ENCODE measurements at regions not wholly inside any gene's neighbourhood (a gene's known extent, or its start where the extent isn't known, plus 50 kb on each side); places are given as distances from the start of the nearest gene placed in this dataset.
"Not testable (repeated sequence)": the region's sequence is repeated elsewhere in the genome, so short reads cannot be mapped to it uniquely, and the experiment has no call there.

DNA sequence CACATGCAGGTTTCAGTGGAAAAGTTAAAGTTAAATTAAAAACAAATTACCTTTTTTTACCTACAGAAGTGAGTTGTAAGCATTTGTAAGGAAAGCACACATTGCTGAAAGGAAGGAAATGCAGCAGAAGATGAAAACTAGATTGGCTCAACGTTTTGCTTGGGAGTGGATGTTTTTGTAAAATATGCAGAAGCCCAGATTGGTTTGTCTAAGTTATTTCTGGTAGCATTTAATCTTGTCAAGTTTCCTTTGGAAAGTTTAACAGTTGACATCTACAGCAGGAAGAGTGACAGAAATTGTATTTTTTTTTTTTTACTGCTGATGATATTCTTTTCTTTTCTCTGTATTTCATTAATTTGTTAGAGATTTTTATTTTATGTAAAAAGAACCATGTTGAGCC lies 315.1 kb upstream of the MON1B start:
- Histone ChIP-seq H4K20me1 (ENCODE audit: insufficient read depth, low read length) (no peaks in the 10 kb centered on the region), H3K9ac (ENCODE audit: low read length) (no peak overlapping the region), H3K36me3 (ENCODE audit: insufficient read depth, low read length) (no peaks in the 10 kb centered on the region), H3K4me2 (ENCODE audit: low read length) (no peak overlapping the region), H3K4me3 (ENCODE audit: insufficient read depth, low read depth, low read length) (no peak overlapping the region), H2AFZ (ENCODE audit: low read depth, low read length) (no peak overlapping the region), H3K4me1 (ENCODE audit: insufficient read depth, low read length) (no peaks in the 10 kb centered on the region), H3K79me2 (ENCODE audit: insufficient read depth, low read length) (no peaks in the 10 kb centered on the region), H3K9me3 (ENCODE audit: insufficient read depth, low read depth, low read length) (no peaks in the 10 kb centered on the region), H3K27ac (ENCODE audit: low read depth, low read length) (no peak overlapping the region), H3K27me3 (ENCODE audit: insufficient read depth, low read length) (no peaks in the 10 kb centered on the region)
- Mint-ChIP-seq H3K4me1 (ENCODE audit: low read depth, unreplicated experiment) (no peaks in the 10 kb centered on the region), H3K36me3 (ENCODE audit: low read depth, unreplicated experiment) (no peaks in the 10 kb centered on the region), H3K27me3 (ENCODE audit: low read depth, unreplicated experiment) (no peaks in the 10 kb centered on the region), H3K9me3 (ENCODE audit: unreplicated experiment) (no peaks in the 10 kb centered on the region), H3K27ac (ENCODE audit: unreplicated experiment) (no peak overlapping the region), H3K4me3 (ENCODE audit: unreplicated experiment) (no peak overlapping the region)
- DNase-seq (ENCODE audit: low read depth) (no peak), FAIRE-seq (no peak)
- TF ChIP-seq, protein P1, sequence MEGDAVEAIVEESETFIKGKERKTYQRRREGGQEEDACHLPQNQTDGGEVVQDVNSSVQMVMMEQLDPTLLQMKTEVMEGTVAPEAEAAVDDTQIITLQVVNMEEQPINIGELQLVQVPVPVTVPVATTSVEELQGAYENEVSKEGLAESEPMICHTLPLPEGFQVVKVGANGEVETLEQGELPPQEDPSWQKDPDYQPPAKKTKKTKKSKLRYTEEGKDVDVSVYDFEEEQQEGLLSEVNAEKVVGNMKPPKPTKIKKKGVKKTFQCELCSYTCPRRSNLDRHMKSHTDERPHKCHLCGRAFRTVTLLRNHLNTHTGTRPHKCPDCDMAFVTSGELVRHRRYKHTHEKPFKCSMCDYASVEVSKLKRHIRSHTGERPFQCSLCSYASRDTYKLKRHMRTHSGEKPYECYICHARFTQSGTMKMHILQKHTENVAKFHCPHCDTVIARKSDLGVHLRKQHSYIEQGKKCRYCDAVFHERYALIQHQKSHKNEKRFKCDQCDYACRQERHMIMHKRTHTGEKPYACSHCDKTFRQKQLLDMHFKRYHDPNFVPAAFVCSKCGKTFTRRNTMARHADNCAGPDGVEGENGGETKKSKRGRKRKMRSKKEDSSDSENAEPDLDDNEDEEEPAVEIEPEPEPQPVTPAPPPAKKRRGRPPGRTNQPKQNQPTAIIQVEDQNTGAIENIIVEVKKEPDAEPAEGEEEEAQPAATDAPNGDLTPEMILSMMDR (IDR thresholded peaks at IDR 0.05; ENCODE audit: insufficient read depth, low read depth, low read length): no peak
- TF ChIP-seq EZH2 (IDR thresholded peaks at IDR 0.05; ENCODE audit: insufficient read depth, low read length): no peak

GRCh38 chr16:76879420-76879819 lies 311.6 kb upstream of the MON1B start:
- Histone ChIP-seq H3K4me3 (ENCODE audit: insufficient read depth, low read depth, low read length) (no peak overlapping the region), H3K4me1 (ENCODE audit: insufficient read depth, low read length) (no peaks in the 10 kb centered on the region), H3K4me2 (ENCODE audit: low read length) (no peak overlapping the region), H3K27ac (ENCODE audit: low read depth, low read length) (no peak overlapping the region), H2AFZ (ENCODE audit: low read depth, low read length) (no peak overlapping the region), H3K36me3 (ENCODE audit: insufficient read depth, low read length) (no peaks in the 10 kb centered on the region), H3K9ac (ENCODE audit: low read length) (no peak overlapping the region), H3K79me2 (ENCODE audit: insufficient read depth, low read length) (no peaks in the 10 kb centered on the region), H3K27me3 (ENCODE audit: insufficient read depth, low read length) (no peaks in the 10 kb centered on the region), H3K9me3 (ENCODE audit: insufficient read depth, low read depth, low read length) (no peaks in the 10 kb centered on the region), H4K20me1 (ENCODE audit: insufficient read depth, low read length) (no peaks in the 10 kb centered on the region)
- DNase-seq (ENCODE audit: low read depth) (no peak), FAIRE-seq (no peak)
- no peaks in the 10 kb centered on the region for H3K4me1 Mint-ChIP-seq (ENCODE audit: low read depth, unreplicated experiment)
- no peaks in the 10 kb centered on the region for H3K36me3 Mint-ChIP-seq (ENCODE audit: low read depth, unreplicated experiment)
- H3K27me3 Mint-ChIP-seq (ENCODE audit: low read depth, unreplicated experiment): no peaks in the 10 kb centered on the region
- TF ChIP-seq, protein P1 (IDR thresholded peaks at IDR 0.05; ENCODE audit: insufficient read depth, low read depth, low read length): no peak
- TF ChIP-seq EZH2 (IDR thresholded peaks at IDR 0.05; ENCODE audit: insufficient read depth, low read length): no peak
- H3K9me3 Mint-ChIP-seq (ENCODE audit: unreplicated experiment): no peaks in the 10 kb centered on the region
- H3K27ac Mint-ChIP-seq (ENCODE audit: unreplicated experiment): no peak overlapping the region
- H3K4me3 Mint-ChIP-seq (ENCODE audit: unreplicated experiment): no peak overlapping the region

GRCh38 chr16:76880523-76880922 lies 310.5 kb upstream of the MON1B start:
- H2AFZ ChIP-seq (ENCODE audit: low read depth, low read length); H3K36me3 ChIP-seq (ENCODE audit: insufficient read depth, low read length); DNase-seq (ENCODE audit: low read depth); H3K9me3 ChIP-seq (ENCODE audit: insufficient read depth, low read depth, low read length); H3K4me1 Mint-ChIP-seq (ENCODE audit: low read depth, unreplicated experiment); H3K9me3 Mint-ChIP-seq (ENCODE audit: unreplicated experiment); H3K36me3 Mint-ChIP-seq (ENCODE audit: low read depth, unreplicated experiment); H3K27ac Mint-ChIP-seq (ENCODE audit: unreplicated experiment); H3K4me3 Mint-ChIP-seq (ENCODE audit: unreplicated experiment); H3K27me3 Mint-ChIP-seq (ENCODE audit: low read depth, unreplicated experiment); H3K4me3 ChIP-seq (ENCODE audit: insufficient read depth, low read depth, low read length); H3K4me1 ChIP-seq (ENCODE audit: insufficient read depth, low read length); H3K27ac ChIP-seq (ENCODE audit: low read depth, low read length); H3K4me2 ChIP-seq (ENCODE audit: low read length); FAIRE-seq; H4K20me1 ChIP-seq (ENCODE audit: insufficient read depth, low read length); H3K9ac ChIP-seq (ENCODE audit: low read length); H3K79me2 ChIP-seq (ENCODE audit: insufficient read depth, low read length); H3K27me3 ChIP-seq (ENCODE audit: insufficient read depth, low read length): not testable (repeated sequence)

Measured in astrocyte (in vitro differentiated cells and primary cell).